ENCODE measurements at regions not wholly inside any gene's neighbourhood (a gene's known extent, or its start where the extent isn't known, plus 50 kb on each side); places are given as distances from the start of the nearest gene placed in this dataset.

GRCh38 chr18:67310826-67311225 is 205.7 kb downstream of the DSEL start:
- no peak for DNase-seq (ENCODE audit: low spot score)
- TF ChIP-seq CTCF (IDR thresholded peaks at IDR 0.05; ENCODE audit: poor library complexity) (no peak), EZH2 (IDR thresholded peaks at IDR 0.05; ENCODE audit: borderline replicate concordance) (no peak), EZH2phosphoT487 (IDR thresholded peaks at IDR 0.05; ENCODE audit: low read depth, severe bottlenecking, unreplicated experiment) (no peak)
- Histone ChIP-seq H3K36me3 (replicated peaks; ENCODE audit: insufficient read depth, low read depth) (no peaks in the 10 kb centered on the region), H3K4me3 (no peak overlapping the region), H3K9me3 (ENCODE audit: low read depth) (no peaks in the 10 kb centered on the region), H4K20me1 (ENCODE audit: insufficient read depth, poor library complexity, severe bottlenecking) (no peaks in the 10 kb centered on the region), H3K9me2 (replicated peaks; ENCODE audit: insufficient read depth) (no peaks in the 10 kb centered on the region), H3K79me2 (no peaks in the 10 kb centered on the region), H2AFZ (no peak overlapping the region), H3K4me1 (ENCODE audit: insufficient read depth) (no peaks in the 10 kb centered on the region), H3K27me3 (no peaks in the 10 kb centered on the region), H3K27ac (no peak overlapping the region), H3K4me2 (no peak overlapping the region)

- H3K4me1 ChIP-seq (ENCODE audit: insufficient read depth): no peaks in the 10 kb centered on the region
- no peaks in the 10 kb centered on the region for H4K20me1 ChIP-seq (ENCODE audit: insufficient read depth, poor library complexity, severe bottlenecking)
- TF ChIP-seq EZH2 (IDR thresholded peaks at IDR 0.05; ENCODE audit: borderline replicate concordance) (no peak), EZH2phosphoT487 (IDR thresholded peaks at IDR 0.05; ENCODE audit: low read depth, severe bottlenecking, unreplicated experiment) (no peak), CTCF (IDR thresholded peaks at IDR 0.05; ENCODE audit: poor library complexity) (no peak)
- H3K79me2 ChIP-seq: no peaks in the 10 kb centered on the region
- WGBS (ENCODE audit: low lambda C conversion rate, missing lambda C conversion rate): 80% methylated on average over 4 of the region's 4 CpGs
- H3K9me2 ChIP-seq (replicated peaks; ENCODE audit: insufficient read depth): no peaks in the 10 kb centered on the region
- no peak overlapping the region for H2AFZ ChIP-seq
- H3K27ac ChIP-seq: no peak overlapping the region
- DNase-seq (ENCODE audit: low spot score): no peak
- H3K4me3 ChIP-seq: no peak overlapping the region
- no peaks in the 10 kb centered on the region for H3K27me3 ChIP-seq
- no peak overlapping the region for H3K4me2 ChIP-seq
- H3K36me3 ChIP-seq (replicated peaks; ENCODE audit: insufficient read depth, low read depth): no peaks in the 10 kb centered on the region
- no peaks in the 10 kb centered on the region for H3K9me3 ChIP-seq (ENCODE audit: low read depth)
Measured at GRCh38 chr18:67308819-67309218, 207.7 kb downstream of the DSEL start.

- H3K36me3 ChIP-seq (replicated peaks; ENCODE audit: insufficient read depth, low read depth): no peaks in the 10 kb centered on the region
- H3K9me3 ChIP-seq (ENCODE audit: low read depth): no peaks in the 10 kb centered on the region
- H3K4me2 ChIP-seq: no peak overlapping the region
- H4K20me1 ChIP-seq (ENCODE audit: insufficient read depth, poor library complexity, severe bottlenecking): no peaks in the 10 kb centered on the region
- no peak overlapping the region for H3K4me3 ChIP-seq
- H3K4me1 ChIP-seq (ENCODE audit: insufficient read depth): no peaks in the 10 kb centered on the region
- 82% methylated on average over 3 of the region's 3 CpGs for WGBS (ENCODE audit: low lambda C conversion rate, missing lambda C conversion rate)
- no peaks in the 10 kb centered on the region for H3K79me2 ChIP-seq
- H3K9me2 ChIP-seq (replicated peaks; ENCODE audit: insufficient read depth): no peaks in the 10 kb centered on the region
- TF ChIP-seq EZH2 (IDR thresholded peaks at IDR 0.05; ENCODE audit: borderline replicate concordance) (no peak), EZH2phosphoT487 (IDR thresholded peaks at IDR 0.05; ENCODE audit: low read depth, severe bottlenecking, unreplicated experiment) (no peak), CTCF (IDR thresholded peaks at IDR 0.05; ENCODE audit: poor library complexity) (no peak)
- no peak for DNase-seq (ENCODE audit: low spot score)
- no peak overlapping the region for H2AFZ ChIP-seq
- H3K27me3 ChIP-seq: no peaks in the 10 kb centered on the region
- no peak overlapping the region for H3K27ac ChIP-seq
Measured at GRCh38 chr18:67305466-67305865, 211.1 kb downstream of the DSEL start.

DNA sequence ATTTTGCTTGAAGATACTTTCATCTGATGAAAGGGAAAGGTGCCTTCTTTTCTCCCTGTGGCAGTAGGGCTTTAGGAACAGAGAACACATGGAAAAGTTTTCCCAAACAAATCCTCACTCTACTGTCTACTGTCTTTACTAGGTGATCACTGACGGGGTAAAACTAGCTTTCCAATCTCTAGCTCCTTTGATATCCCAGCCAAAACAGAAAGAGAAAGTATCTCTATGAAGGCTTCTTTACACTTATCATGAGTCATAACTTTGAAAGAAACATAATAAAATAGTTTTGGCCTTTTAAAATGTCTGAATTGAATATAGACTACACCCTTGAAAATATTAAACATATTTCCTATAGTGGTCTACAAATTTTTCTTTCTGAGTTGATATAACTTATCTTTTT is 214.5 kb downstream of the DSEL start:
- Histone ChIP-seq H3K27ac (no peak overlapping the region), H3K36me3 (replicated peaks; ENCODE audit: insufficient read depth, low read depth) (no peaks in the 10 kb centered on the region), H3K4me2 (no peak overlapping the region), H3K79me2 (no peaks in the 10 kb centered on the region), H4K20me1 (ENCODE audit: insufficient read depth, poor library complexity, severe bottlenecking) (no peaks in the 10 kb centered on the region), H2AFZ (no peak overlapping the region), H3K27me3 (no peaks in the 10 kb centered on the region), H3K4me1 (ENCODE audit: insufficient read depth) (no peaks in the 10 kb centered on the region), H3K4me3 (no peak overlapping the region), H3K9me2 (replicated peaks; ENCODE audit: insufficient read depth) (no peaks in the 10 kb centered on the region), H3K9me3 (ENCODE audit: low read depth) (no peaks in the 10 kb centered on the region)
- TF ChIP-seq CTCF (IDR thresholded peaks at IDR 0.05; ENCODE audit: poor library complexity): no peak
- TF ChIP-seq EZH2phosphoT487 (IDR thresholded peaks at IDR 0.05; ENCODE audit: low read depth, severe bottlenecking, unreplicated experiment): no peak
- no peak for TF ChIP-seq EZH2 (IDR thresholded peaks at IDR 0.05; ENCODE audit: borderline replicate concordance)
- WGBS (ENCODE audit: low lambda C conversion rate, missing lambda C conversion rate): 68% methylated on average over 1 of the region's 1 CpG
- DNase-seq (ENCODE audit: low spot score): no peak

Measured in hepatocyte (in vitro differentiated cells).